ENCODE measurements at regions not wholly inside any gene's neighbourhood (a gene's known extent, or its start where the extent isn't known, plus 50 kb on each side); places are given as distances from the start of the nearest gene placed in this dataset.

GRCh38 chr9:118785456-118785855 is 583.8 kb downstream of the BRINP1 start:
- DNase-seq, result no peak

GRCh38 chr9:118786877-118787276 is 582.4 kb downstream of the BRINP1 start:
- no peak for DNase-seq

DNA sequence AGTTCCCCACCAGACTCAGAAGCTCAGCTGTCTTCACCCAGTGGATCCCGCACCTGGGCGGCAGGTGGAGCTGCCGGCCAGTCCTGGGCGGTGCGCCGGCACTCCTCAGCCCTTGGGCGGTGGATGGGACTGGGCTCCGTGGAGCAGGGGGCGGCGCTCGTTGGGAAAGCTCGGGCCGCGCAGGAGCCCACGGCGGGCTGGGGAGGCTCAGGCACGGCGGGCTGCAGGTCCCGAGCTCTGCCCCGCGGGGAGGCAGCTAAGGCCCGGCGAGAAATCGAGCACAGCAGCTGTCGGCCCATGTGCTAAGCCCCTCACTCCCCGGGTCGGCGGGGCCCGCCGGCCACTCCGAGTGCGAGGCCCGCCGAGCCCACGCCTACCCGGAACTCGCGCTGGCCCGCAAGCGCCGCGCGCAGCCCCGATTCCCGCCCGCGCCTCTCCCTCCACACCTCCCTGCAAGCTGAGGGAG is 560.0 kb downstream of the BRINP1 start:
- DNase-seq, result no peak

DNA sequence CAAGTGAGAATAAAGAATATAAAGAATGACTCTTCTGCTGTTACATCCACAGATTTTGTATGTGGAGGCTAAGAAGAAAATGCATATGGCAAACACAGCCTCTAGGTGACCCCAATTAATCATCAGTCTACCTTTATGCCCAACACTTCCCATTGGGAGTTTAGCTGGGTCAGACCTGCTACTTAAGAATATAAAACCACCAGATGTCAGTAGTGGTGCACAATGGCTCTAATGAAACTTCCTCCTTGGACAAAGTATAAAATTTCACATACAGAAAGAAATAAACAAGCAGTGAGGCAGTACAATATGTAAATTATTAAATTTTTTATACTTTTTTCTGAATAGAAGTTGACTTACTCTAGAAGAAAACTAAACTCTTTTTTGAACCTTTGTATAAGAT is 539.9 kb downstream of the BRINP1 start:
- no peak for DNase-seq

- no peak for DNase-seq
Measured at GRCh38 chr9:118832371-118832770, 536.9 kb downstream of the BRINP1 start.

GRCh38 chr9:118836891-118837290 is 532.3 kb downstream of the BRINP1 start:
- no peak for DNase-seq

DNA sequence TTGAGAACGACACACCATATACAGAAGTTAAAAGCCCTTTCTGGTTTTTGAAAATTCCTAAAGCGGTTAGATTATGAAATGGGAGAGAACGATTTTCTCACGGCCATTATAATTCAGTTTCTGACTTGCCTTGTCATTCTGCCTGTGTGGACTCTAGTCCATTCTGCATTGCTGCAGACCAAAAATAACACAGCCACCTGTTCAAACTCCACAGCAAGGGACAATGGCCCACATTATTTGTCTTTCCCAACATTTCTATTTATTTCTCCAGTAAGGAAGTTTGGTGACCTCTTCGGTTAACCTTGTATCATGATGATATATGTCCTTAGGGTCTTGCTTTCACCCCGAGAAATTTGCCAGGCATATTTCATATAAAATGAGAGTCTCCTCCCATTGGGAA is 497.7 kb downstream of the BRINP1 start:
- DNase-seq, result no peak

GRCh38 chr9:118882684-118883083 is 486.6 kb downstream of the BRINP1 start:
- DNase-seq, result peak; percentile 69

- DNase-seq, result no peak
Measured at GRCh38 chr9:118883411-118883810, 485.8 kb downstream of the BRINP1 start.

DNA sequence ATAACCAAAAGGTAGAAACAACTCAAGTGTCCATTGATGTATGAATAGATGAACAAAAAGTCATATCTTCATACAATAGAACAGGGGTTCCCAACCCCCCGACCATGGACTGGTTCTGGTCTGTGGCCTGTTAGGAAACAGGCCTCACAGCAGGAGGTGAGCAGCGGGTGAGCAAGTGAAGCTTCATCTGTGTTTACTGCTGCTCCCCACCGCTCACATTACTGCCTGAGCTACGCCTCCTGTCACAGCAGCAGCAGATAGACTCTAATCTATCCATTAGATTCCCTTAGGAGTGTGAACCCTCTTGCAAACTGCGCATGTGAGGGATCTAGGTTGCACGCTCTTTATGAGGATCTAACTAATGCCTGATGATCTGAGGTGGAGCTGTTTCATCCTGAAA is 478.0 kb downstream of the BRINP1 start:
- no peak for DNase-seq

DNA sequence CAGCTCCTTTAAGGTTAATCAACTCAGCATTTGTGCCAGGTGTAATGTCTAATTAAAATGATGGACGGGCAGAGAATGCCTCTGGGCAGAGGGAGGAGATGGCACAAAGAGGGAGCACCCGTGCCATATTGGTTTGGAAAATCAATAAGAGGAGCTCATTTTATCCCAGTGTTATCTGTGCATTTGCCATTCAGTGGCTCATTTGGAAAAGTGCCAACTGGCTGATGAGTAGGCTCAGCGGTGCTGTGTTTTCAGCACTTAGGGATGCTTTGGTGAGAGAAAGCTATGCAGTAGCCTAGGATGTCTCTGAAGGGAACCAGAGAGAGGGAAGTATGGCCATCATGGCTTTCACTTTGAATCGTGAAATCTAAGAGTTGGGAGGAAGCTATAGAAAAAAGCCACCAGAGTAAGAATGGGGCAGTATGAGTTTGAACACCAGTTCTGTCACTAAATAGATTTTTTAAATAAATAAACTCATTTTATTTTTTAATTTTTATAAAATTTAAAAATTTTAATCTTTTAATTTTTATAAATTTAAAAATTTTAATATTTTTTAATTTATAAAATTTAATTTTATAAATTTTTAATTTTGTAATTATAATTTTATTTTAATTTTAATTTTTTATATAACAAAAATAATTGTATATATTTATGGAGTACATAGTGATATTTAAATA is 472.8 kb downstream of the BRINP1 start:
- no peak for DNase-seq

GRCh38 chr9:118918180-118918579 is 451.1 kb downstream of the BRINP1 start:
- no peak for DNase-seq

- DNase-seq, result no peak
Measured at GRCh38 chr9:118928722-118929121, 440.5 kb downstream of the BRINP1 start.

DNA sequence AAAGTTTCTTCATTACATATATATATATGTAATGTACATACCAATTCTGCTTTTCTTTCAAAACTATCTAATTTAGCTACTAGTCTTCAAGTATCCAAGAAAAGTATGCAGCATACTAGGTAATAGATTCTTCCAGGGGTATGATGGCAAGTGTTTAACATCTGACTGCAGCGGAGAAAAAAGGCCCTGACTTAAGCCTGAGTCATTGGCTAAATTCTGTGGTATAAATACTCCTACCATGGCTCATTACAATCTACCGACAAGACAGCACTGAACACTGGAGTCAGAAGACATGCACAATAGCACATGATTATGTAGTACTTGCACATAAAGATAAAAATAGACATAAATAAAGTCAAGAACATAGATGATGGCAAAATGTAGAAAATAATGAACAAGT is 439.9 kb downstream of the BRINP1 start:
- DNase-seq, result peak; percentile 74

DNA sequence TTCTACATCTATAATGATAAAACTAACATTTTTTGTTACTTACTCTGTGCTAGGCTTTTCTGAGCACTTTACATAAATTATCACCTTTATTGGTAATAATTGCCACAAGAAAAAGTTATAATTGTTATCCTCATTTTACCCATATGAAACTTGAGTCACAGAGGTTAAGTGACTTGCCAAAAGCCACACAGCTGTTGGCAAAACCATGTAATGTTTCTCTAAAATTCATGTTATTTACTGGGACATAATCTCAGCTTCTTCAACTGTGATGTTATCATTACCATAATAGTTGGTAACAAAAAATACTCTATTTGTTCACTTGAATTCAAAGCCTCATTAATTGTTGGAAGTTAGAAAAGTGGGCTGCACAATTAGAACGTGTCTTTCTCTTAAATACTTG is 437.3 kb downstream of the BRINP1 start:
- DNase-seq, result no peak

- DNase-seq, result no peak
Measured at GRCh38 chr9:118938581-118938980, 430.7 kb downstream of the BRINP1 start.

- no peak for DNase-seq
Measured at GRCh38 chr9:118940473-118940872, 428.8 kb downstream of the BRINP1 start.

DNA sequence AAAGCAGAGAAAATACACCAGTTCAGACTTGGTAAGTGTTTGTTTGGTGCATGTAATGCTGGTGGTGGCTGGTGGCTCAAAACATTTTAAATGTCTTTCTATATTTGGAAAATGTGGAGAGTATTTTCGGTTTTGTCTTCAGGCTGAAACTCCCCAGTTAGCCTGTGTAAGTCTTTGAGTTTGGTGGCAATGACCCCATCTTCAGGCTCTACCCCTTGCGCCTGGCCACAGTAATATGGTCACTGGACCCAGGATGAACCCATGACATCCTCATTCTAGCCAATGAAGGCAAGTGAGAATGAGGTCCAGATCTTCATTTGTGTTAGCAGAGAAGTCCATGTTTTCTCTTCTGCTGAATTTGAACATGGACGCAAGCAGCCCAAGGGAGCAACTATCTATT is 422.6 kb downstream of the BRINP1 start:
- no peak for DNase-seq

DNA sequence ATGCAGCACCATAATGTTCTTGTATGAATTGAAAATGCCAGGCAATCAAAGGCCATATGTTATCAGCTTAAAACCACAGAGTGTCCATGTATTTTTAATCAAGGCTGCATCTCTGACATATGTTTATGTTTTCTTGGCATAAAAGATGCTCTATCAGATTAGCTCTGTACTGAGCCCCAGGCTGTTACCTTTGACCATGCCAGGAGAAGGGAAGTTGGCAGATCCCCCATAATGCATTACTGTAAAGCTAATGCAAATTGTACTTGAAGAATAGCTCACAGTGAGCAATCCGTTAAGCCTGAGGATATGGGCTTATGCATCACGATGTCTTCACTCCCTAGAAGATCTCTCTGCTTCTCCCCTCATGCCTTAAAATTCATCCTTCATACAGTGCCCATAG is 414.4 kb downstream of the BRINP1 start:
- no peak for DNase-seq

GRCh38 chr9:118957585-118957984 is 411.6 kb downstream of the BRINP1 start:
- DNase-seq, result peak; percentile 12

DNA sequence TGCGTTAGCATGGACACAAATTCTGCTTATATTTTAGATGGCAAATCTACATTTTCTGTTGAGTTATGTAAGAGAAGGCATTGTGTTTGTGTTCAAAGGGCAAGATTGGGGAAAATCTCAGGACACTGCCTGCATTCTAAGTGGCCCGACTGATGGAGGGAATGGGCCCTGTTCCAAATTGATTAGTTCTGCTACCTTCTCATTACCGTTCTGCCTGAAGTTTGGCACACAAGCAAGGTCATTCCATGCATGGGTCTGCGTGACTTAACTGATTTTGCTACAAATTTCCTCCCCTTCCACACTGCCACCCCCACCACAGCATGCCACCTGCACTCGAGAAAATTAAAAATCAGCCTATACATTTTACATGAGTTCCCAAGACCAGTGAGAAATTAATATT is 409.9 kb downstream of the BRINP1 start:
- DNase-seq, result no peak

GRCh38 chr9:118961857-118962256 is 407.4 kb downstream of the BRINP1 start:
- peak; percentile 67 for DNase-seq

- no peak for DNase-seq
Measured at GRCh38 chr9:118962426-118962825, 406.8 kb downstream of the BRINP1 start.

- DNase-seq, result no peak
Measured at GRCh38 chr9:118963674-118964073, 405.6 kb downstream of the BRINP1 start.

- no peak for DNase-seq
Measured at GRCh38 chr9:118967901-118968300, 401.3 kb downstream of the BRINP1 start.

Measured in HCEC 1CT (cell line).